Fibroblast of skin of left quadriceps (primary cell): ENCODE measurements at regions not wholly inside any gene's neighbourhood (a gene's known extent, or its start where the extent isn't known, plus 50 kb on each side); places are given as distances from the start of the nearest gene placed in this dataset.
"Not testable (repeated sequence)": the region's sequence is repeated elsewhere in the genome, so short reads cannot be mapped to it uniquely, and the experiment has no call there.

Source experiments
- DNase-seq, 2 experiments: peaks; one replicate each; pipeline ENCODE4 v3.0.0-alpha.2; 2013; ENCODE audit warnings: low read depth in 2 of 2

GRCh38 chr15:62641825-62642224, 400.7 kb upstream of the TPM1 start:
- no peak for DNase-seq

DNA sequence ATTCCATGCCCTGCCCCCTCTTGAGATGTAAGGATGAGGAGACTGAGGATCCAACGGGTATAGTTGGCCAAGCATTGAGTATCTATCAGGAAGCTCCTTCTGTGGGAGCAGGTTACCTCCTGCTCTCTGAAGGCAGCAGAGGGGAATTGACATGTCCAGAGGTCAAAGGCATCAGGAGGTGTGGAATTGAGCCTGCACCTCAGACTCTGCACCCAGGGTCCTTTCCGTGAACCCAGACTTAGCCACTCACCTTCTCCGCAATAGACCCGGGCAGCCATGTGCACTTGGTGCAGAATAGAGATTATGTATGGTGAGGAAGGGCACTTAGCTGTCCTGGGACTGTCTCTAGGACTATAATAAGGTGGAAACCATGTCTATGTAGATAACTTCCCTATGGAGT, 399.0 kb upstream of the TPM1 start:
- DNase-seq = no peak

GRCh38 chr15:62644216-62644888, 398.2 kb upstream of the TPM1 start:
- DNase-seq = no peak

DNA sequence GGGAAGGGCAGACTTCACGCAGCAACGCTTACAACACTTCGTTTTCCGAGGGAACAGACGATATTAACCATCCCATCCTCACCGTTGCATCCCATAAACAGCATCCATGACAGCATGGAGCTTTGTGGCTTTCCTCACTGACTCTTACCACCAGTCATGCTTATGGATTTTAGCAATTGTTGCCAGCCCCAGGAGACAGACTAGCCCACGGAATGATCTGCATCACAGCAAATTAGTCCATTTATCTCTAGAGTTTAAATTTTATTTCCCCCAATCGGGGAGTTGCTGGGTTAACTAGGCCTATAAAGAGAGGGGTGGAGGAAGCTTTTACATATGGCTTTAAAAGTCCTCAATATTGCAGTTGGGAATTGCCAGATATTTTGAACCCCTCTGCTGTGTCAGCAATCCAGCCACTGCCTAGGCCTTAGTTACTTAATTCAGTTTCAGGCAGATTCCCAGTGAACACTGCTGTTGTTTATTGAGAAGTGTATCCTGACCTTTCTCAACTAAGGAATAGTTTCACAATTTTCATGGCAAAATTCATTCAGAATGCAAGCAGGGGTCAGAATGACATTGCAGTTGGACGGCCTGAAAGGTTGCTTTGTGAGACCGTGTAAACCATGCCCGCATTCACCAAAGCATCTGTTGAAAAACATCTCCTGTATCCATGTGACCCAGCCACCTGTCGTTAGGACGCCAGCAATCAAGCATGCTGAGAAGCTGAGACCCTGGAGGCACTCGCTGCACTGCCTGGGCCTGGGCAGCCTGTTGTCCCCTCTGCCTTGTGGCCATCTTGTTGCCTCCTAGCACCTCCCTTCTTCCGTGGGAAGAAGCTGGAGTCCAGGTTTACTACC, 397.4 kb upstream of the TPM1 start:
- peak in 1 of 2 experiments; percentile 31 for DNase-seq

GRCh38 chr15:62647202-62647842, 395.2 kb upstream of the TPM1 start:
- DNase-seq = no peak

- no peak for DNase-seq
These were observed 394.6 kb upstream of the TPM1 start for GRCh38 chr15:62647843-62648505.

- no peak for DNase-seq
These were observed 393.6 kb upstream of the TPM1 start for GRCh38 chr15:62648954-62649353.

- DNase-seq = no peak
These were observed 392.6 kb upstream of the TPM1 start for GRCh38 chr15:62649793-62650420.

- no peak for DNase-seq
These were observed 389.4 kb upstream of the TPM1 start for GRCh38 chr15:62653122-62653521.

DNA sequence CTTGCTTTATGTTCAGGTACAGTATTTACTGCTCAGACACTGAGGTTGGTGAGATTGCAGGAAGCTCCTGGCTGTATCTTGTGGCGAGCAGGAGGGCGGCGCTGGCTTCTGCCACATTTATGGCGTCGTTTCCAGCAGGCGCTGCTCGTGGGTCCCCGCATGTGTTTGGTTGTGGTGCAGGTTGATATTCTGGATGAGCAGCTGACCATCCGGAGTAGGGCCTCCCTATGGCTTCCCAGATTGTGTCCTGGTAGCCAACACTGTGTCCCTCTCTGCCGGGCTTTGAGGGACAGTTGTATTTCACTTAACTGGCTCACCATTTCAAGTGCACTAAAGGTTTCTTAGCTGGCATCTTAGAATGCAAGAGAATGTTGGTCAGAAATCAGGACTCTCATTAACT, 386.5 kb upstream of the TPM1 start:
- no peak for DNase-seq

DNA sequence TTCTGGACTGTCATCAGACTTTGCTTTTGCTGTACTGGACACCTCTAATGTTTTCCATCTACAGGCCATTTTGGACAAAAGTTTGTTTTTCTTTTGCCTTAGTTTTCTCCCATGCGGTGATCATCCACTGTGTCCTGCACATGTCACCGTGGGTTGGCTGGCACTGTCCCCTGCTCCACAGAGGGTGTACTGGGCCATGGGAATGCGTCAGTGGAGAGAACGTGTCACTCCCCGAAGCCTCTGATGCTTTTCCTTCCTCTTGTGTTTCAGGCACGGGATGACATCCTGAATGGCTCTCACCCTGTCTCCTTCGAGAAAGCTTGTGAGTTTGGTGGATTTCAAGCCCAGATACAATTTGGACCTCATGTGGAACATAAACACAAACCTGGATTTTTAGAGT, 385.0 kb upstream of the TPM1 start:
- DNase-seq = not testable (repeated sequence)

GRCh38 chr15:62658498-62658897, 384.0 kb upstream of the TPM1 start:
- no peak for DNase-seq

GRCh38 chr15:62663547-62663946, 379.0 kb upstream of the TPM1 start:
- no peak for DNase-seq

DNA sequence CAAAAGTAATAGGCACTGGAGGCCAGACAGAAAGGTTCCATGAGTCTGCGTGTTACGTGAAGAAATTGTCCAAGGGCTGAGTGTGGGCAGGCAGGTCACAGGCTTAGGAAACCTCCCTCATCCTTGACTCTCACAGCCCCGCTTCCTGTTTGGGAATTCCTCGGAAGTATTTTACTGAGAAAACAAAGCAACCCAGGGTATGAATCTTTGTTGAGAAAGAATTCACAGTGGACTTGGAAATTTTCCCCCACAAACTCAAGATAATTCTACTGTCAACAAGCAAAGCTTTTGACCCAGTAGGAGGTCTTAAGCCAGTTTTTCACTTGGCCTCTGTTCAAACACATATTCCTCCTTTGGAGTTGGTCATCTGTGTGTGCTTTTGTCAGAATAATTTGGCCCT, 377.1 kb upstream of the TPM1 start:
- DNase-seq = no peak

- no peak for DNase-seq
These were observed 376.5 kb upstream of the TPM1 start for GRCh38 chr15:62666046-62666445.

GRCh38 chr15:62672268-62672667, 370.3 kb upstream of the TPM1 start:
- peak; percentile 53 to 58 for DNase-seq

- DNase-seq = no peak
These were observed 365.7 kb upstream of the TPM1 start for GRCh38 chr15:62676891-62677290.

- no peak for DNase-seq
These were observed 360.3 kb upstream of the TPM1 start for GRCh38 chr15:62681939-62682896.

GRCh38 chr15:62683192-62683591, 359.4 kb upstream of the TPM1 start:
- DNase-seq = not testable (repeated sequence)

DNA sequence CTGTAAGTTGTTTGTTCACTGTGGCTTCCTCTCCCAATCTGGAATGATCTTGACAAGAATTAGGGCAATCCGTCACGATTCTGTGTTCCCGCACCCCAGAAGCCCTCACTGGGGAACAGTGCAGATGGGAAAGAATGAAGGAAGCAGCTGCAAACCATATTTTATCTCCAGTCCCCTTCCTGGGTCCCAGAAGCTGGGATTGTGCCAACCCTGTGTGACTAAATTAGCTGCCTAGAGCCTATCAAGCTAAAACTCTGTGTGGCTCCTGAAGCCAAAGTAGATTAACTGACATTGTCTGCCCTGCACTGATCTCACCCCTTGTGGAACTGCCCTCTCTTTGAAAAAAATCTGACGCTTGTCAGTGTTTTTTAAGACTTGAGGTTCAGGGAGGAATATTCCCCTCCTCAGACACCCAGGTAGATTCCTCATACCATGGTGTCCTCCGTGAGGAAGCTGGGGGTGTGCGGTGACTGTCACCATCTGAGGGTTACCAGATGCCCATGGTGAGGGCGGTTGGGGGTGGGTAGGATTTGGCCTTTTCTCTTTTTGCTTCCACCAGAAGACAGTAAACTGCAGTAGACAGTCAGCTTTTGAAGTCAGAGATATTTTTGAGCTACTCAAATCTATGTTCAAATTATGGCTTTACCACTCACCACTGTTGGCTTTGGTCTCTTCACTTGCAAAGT, 358.3 kb upstream of the TPM1 start:
- no peak for DNase-seq
